GM23338 (cell line): ENCODE measurements at regions not wholly inside any gene's neighbourhood (a gene's known extent, or its start where the extent isn't known, plus 50 kb on each side); places are given as distances from the start of the nearest gene placed in this dataset.

Source experiments
- CREB1 ChIP-seq: fragments of 250-450 bp; sonication (Bioruptor Pico); IDR thresholded peaks from 2 replicates; pipeline ENCODE4 v1.5.0; 2020; ENCODE audit warnings: low read depth, mild to moderate bottlenecking, moderate library complexity
- EZH2 ChIP-seq: fragments of 200-600 bp; sonication (generic); IDR thresholded peaks from one replicate; pipeline ENCODE4 v1.8.0; 2017; ENCODE audit warnings: antibody characterized with exemption, mild to moderate bottlenecking, low read depth; ENCODE audit not compliant: unreplicated experiment
- EZH2phosphoT487 ChIP-seq: fragments of 200-600 bp; sonication (generic); IDR thresholded peaks from one replicate; pipeline ENCODE4 v1.8.1; 2018; ENCODE audit warnings: antibody characterized with exemption; ENCODE audit not compliant: unreplicated experiment
- JUNB ChIP-seq: IDR thresholded peaks from one replicate; pipeline ENCODE4 v1.6.1; 2016; ENCODE audit warnings: antibody characterized with exemption; ENCODE audit not compliant: unreplicated experiment
- POLR2AphosphoS5 ChIP-seq: IDR thresholded peaks from 2 replicates; pipeline ENCODE4 v1.6.1; 2016; ENCODE audit warnings: antibody characterized with exemption, low read depth
- ZNF331 ChIP-seq: fragments of 250-450 bp; sonication (Bioruptor Pico); IDR thresholded peaks from 2 replicates; pipeline ENCODE4 v1.5.0; 2020; ENCODE audit warnings: low read depth, mild to moderate bottlenecking, moderate library complexity
- TF ChIP-seq, protein P1 (sequence below), 2 experiments: fragments of 200-600 bp in 1 of 2; sonication (generic) in 1 of 2; conservative IDR thresholded peaks; 2 replicates each; pipeline versions ENCODE4 v1.5.1 to v1.6.1; 2016 to 2017; ENCODE audit warnings: antibody characterized with exemption in 2 of 2, low read depth in 2 of 2, mild to moderate bottlenecking in 2 of 2, moderate library complexity in 1 of 2
- TF ChIP-seq, protein P2 (sequence below): IDR thresholded peaks from one replicate; pipeline ENCODE4 v1.6.1; 2018; ENCODE audit warnings: antibody characterized with exemption; ENCODE audit not compliant: unreplicated experiment
- TF ChIP-seq, protein P3 (sequence below): fragments of 250-450 bp; sonication (Bioruptor Pico); IDR thresholded peaks from 2 replicates; pipeline ENCODE4 v1.5.0; 2020; ENCODE audit warnings: mild to moderate bottlenecking, moderate library complexity
- TF ChIP-seq, protein P4 (sequence below): IDR thresholded peaks from 2 replicates; pipeline ENCODE4 v1.6.1; 2016; ENCODE audit warnings: antibody characterized with exemption

DNA sequence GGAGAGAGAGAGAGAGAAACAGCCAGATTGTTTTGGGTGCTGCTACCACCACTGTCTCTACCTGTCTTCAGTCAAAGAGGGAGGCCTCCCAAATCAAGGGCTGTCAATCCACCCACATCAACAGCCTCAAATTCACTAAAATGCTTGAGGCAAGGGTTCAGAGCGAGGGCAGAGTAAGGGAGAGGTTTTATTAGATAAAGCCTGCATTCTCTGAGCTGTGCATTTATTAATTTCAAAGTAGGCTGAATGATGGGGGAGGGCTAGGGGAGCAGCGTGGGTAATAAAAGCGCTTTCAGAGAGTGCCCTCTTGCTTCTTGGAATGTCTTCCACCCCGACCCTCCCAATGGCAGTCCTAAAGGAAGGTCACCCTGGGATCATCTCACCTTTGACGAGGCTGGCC lies 636.5 kb upstream of the TBX3 start:
- no peak for TF ChIP-seq CREB1 (CRISPR knock-in tag)
- TF ChIP-seq, protein P1, sequence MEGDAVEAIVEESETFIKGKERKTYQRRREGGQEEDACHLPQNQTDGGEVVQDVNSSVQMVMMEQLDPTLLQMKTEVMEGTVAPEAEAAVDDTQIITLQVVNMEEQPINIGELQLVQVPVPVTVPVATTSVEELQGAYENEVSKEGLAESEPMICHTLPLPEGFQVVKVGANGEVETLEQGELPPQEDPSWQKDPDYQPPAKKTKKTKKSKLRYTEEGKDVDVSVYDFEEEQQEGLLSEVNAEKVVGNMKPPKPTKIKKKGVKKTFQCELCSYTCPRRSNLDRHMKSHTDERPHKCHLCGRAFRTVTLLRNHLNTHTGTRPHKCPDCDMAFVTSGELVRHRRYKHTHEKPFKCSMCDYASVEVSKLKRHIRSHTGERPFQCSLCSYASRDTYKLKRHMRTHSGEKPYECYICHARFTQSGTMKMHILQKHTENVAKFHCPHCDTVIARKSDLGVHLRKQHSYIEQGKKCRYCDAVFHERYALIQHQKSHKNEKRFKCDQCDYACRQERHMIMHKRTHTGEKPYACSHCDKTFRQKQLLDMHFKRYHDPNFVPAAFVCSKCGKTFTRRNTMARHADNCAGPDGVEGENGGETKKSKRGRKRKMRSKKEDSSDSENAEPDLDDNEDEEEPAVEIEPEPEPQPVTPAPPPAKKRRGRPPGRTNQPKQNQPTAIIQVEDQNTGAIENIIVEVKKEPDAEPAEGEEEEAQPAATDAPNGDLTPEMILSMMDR (conservative IDR thresholded peaks at IDR 0.05; ENCODE audit: low read depth in 2 of 2): no peak
- TF ChIP-seq EZH2: no peak
- no peak for TF ChIP-seq EZH2phosphoT487
- TF ChIP-seq, protein P2, sequence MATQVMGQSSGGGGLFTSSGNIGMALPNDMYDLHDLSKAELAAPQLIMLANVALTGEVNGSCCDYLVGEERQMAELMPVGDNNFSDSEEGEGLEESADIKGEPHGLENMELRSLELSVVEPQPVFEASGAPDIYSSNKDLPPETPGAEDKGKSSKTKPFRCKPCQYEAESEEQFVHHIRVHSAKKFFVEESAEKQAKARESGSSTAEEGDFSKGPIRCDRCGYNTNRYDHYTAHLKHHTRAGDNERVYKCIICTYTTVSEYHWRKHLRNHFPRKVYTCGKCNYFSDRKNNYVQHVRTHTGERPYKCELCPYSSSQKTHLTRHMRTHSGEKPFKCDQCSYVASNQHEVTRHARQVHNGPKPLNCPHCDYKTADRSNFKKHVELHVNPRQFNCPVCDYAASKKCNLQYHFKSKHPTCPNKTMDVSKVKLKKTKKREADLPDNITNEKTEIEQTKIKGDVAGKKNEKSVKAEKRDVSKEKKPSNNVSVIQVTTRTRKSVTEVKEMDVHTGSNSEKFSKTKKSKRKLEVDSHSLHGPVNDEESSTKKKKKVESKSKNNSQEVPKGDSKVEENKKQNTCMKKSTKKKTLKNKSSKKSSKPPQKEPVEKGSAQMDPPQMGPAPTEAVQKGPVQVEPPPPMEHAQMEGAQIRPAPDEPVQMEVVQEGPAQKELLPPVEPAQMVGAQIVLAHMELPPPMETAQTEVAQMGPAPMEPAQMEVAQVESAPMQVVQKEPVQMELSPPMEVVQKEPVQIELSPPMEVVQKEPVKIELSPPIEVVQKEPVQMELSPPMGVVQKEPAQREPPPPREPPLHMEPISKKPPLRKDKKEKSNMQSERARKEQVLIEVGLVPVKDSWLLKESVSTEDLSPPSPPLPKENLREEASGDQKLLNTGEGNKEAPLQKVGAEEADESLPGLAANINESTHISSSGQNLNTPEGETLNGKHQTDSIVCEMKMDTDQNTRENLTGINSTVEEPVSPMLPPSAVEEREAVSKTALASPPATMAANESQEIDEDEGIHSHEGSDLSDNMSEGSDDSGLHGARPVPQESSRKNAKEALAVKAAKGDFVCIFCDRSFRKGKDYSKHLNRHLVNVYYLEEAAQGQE: no peak
- no peak for TF ChIP-seq POLR2AphosphoS5
- TF ChIP-seq, protein P3, sequence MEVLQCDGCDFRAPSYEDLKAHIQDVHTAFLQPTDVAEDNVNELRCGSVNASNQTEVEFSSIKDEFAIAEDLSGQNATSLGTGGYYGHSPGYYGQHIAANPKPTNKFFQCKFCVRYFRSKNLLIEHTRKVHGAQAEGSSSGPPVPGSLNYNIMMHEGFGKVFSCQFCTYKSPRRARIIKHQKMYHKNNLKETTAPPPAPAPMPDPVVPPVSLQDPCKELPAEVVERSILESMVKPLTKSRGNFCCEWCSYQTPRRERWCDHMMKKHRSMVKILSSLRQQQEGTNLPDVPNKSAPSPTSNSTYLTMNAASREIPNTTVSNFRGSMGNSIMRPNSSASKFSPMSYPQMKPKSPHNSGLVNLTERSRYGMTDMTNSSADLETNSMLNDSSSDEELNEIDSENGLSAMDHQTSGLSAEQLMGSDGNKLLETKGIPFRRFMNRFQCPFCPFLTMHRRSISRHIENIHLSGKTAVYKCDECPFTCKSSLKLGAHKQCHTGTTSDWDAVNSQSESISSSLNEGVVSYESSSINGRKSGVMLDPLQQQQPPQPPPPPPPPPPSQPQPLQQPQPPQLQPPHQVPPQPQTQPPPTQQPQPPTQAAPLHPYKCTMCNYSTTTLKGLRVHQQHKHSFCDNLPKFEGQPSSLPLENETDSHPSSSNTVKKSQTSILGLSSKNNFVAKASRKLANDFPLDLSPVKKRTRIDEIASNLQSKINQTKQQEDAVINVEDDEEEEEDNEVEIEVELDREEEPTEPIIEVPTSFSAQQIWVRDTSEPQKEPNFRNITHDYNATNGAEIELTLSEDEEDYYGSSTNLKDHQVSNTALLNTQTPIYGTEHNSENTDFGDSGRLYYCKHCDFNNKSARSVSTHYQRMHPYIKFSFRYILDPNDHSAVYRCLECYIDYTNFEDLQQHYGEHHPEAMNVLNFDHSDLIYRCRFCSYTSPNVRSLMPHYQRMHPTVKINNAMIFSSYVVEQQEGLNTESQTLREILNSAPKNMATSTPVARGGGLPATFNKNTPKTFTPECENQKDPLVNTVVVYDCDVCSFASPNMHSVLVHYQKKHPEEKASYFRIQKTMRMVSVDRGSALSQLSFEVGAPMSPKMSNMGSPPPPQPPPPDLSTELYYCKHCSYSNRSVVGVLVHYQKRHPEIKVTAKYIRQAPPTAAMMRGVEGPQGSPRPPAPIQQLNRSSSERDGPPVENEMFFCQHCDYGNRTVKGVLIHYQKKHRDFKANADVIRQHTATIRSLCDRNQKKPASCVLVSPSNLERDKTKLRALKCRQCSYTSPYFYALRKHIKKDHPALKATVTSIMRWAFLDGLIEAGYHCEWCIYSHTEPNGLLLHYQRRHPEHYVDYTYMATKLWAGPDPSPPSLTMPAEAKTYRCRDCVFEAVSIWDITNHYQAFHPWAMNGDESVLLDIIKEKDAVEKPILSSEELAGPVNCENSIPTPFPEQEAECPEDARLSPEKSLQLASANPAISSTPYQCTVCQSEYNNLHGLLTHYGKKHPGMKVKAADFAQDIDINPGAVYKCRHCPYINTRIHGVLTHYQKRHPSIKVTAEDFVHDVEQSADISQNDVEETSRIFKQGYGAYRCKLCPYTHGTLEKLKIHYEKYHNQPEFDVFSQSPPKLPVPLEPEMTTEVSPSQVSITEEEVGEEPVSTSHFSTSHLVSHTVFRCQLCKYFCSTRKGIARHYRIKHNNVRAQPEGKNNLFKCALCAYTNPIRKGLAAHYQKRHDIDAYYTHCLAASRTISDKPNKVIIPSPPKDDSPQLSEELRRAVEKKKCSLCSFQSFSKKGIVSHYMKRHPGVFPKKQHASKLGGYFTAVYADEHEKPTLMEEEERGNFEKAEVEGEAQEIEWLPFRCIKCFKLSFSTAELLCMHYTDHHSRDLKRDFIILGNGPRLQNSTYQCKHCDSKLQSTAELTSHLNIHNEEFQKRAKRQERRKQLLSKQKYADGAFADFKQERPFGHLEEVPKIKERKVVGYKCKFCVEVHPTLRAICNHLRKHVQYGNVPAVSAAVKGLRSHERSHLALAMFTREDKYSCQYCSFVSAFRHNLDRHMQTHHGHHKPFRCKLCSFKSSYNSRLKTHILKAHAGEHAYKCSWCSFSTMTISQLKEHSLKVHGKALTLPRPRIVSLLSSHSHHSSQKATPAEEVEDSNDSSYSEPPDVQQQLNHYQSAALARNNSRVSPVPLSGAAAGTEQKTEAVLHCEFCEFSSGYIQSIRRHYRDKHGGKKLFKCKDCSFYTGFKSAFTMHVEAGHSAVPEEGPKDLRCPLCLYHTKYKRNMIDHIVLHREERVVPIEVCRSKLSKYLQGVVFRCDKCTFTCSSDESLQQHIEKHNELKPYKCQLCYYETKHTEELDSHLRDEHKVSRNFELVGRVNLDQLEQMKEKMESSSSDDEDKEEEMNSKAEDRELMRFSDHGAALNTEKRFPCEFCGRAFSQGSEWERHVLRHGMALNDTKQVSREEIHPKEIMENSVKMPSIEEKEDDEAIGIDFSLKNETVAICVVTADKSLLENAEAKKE (CRISPR knock-in tag): no peak
- TF ChIP-seq JUNB: no peak
- TF ChIP-seq ZNF331 (CRISPR knock-in tag): no peak
- TF ChIP-seq, protein P4, sequence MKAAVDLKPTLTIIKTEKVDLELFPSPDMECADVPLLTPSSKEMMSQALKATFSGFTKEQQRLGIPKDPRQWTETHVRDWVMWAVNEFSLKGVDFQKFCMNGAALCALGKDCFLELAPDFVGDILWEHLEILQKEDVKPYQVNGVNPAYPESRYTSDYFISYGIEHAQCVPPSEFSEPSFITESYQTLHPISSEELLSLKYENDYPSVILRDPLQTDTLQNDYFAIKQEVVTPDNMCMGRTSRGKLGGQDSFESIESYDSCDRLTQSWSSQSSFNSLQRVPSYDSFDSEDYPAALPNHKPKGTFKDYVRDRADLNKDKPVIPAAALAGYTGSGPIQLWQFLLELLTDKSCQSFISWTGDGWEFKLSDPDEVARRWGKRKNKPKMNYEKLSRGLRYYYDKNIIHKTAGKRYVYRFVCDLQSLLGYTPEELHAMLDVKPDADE: no peak
